ENCODE measurements at regions not wholly inside any gene's neighbourhood (a gene's known extent, or its start where the extent isn't known, plus 50 kb on each side); places are given as distances from the start of the nearest gene placed in this dataset.

- peak; percentile 55 for ATAC-seq
Measured at GRCh38 chr11:42524534-42525227, 787.1 kb upstream of the API5 start.

DNA sequence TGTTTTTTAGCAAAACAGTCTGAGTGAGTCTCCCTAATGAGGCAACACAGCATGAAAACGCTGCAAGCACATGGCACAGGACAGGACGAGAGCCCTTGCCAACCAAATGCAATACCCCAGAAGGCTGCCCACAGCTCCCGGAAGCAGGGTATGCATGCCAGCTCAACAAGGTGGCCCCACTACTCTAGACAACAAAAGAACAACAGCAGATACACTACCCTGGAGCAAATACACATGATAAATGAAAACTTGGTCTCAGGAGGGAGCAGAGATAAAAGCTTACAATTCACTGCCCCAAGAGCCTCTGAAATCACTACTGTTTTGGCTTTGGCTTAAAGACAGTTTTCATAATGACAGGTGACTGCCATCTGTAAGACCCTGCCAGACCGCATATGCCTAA lies 785.4 kb upstream of the API5 start:
- ATAC-seq = no peak

DNA sequence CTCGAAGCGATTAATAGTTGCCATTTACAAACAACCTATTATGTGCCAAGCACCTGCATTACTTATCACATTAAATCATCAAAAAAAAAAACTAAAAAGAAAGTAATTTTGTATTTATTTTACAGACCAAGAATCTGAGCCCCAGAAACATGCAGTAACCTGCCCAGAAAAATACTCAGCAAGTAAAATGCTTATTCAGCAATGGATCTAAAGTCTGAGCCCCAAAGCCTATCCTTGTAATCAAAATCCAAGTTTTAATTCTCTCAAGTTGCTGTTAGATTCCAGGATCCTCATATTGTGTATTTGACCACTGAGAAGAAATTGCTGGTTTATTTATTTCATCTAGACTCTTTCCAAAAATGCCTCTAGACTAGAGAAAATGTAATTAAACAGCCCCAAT lies 783.3 kb upstream of the API5 start:
- no peak for ATAC-seq

- no peak for ATAC-seq
Measured at GRCh38 chr11:42528911-42529310, 782.9 kb upstream of the API5 start.

- no peak for ATAC-seq
Measured at GRCh38 chr11:42536611-42537360, 775.0 kb upstream of the API5 start.

DNA sequence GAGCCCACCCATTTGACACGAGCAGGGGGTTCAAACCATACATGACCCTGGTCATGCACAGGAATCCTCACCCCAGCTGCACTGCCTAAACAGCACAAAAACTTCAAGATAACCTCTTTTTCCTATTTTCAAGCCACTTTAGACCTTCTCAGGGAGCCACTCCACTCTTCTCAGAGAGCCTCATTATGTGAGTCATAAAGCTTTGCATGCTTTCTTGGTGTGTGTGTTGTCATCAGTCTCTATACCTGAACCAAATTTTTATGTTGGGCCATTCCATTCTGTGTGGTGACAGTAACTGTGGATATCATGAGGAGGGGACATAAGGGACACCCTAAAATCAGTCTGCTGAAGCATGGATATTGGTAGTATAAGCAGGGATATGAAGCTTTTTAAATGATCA lies 769.5 kb upstream of the API5 start:
- ATAC-seq = no peak

DNA sequence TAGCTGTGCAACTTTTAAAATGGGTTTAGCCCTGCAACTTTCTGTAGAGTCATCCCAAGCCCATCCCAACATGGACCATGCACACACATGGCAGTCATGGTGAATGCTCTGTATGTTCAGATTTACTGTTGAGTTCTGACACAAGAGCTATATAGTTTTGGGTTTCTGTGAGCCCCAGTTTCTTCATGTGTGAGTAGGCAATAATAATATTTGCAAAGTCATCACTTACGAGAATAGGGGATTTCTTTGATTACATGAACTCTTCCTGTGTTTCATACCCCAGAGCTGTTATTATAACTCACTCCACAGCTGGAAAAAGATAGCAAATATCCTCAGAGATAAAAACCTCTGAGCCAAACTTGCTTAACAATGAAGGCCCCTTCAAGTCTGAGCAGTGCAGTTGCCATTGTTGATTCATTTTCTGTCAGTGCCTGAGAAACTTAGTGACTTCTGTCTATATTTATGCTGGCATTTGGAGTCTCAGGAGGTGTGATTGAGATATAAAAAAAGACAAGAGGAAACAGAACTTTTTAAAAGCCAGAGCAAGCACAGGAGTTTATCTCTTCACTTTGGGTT lies 767.9 kb upstream of the API5 start:
- no peak for ATAC-seq

DNA sequence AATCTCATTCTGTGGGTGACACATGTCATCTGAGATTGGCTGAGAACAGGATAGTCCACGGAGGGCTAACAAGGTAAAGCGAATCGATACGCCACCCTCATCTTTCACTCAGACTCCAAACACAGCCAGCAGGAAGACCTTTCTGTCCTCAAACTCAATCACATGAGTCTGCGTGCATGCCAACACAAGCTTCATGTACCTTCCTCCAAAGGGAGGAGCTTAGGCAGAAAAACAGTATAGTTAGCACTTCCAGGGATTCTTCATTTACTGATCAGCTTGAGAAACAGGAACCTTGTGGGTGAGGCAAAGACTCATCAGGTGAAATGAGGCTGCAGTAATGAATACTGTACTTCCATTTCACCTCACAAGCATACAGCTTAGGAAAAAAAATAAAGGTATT lies 767.1 kb upstream of the API5 start:
- no peak for ATAC-seq

DNA sequence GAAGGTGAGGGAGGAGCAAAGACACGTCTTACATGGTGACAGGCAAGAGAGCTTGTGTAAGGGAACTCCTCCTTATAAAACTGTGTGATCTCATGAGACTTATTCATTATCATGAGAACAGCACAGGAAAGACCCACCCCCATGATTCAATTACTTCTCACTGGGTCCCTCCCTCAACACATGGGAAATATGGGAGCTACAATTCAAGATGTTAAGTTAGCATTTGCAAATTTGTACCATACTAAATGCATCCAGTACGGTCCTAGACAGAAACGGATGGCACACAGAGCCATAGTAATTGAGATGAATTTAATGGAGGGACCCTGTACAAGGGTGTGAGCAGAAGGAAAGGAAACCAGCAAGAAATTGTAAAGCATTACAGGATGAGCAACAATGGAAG lies 765.8 kb upstream of the API5 start:
- ATAC-seq = no peak

DNA sequence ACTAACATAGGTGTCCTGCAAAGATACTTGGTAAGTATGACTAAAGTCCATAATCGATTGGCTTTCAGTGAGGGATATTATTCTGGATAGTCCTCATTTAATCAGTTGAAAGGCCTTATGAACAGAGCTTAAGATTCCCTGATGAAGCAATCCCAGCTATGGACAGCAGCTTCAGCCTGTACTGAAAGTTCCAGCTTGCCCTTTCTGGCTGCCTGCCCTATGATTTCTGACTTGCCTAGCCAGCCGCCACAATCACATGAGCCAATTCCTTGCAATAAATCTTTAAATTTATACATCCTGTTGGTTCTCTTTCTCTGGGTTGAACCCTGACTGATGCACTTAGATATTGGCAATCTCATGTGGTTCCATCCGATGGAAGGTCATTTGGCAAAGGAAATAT lies 759.0 kb upstream of the API5 start:
- ATAC-seq = no peak

DNA sequence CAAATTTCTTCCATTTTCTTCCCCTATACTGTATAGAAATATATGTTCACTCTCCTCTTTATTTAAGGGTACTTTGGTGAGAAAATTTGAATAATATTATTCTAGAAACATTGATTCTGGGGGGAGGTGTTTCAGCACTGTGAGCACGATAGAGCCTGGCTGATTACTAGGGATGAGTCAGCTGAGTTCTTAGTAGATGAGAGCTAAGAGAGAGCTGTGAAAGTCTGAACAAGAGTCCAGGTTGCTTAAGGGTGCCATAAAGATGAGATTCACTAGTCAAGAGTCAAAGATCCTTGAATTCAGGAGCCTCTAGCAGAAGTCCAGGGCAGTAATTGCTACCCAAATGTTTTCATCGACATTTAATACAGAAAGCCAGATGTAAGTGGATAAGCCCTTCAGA lies 756.6 kb upstream of the API5 start:
- ATAC-seq = no peak

DNA sequence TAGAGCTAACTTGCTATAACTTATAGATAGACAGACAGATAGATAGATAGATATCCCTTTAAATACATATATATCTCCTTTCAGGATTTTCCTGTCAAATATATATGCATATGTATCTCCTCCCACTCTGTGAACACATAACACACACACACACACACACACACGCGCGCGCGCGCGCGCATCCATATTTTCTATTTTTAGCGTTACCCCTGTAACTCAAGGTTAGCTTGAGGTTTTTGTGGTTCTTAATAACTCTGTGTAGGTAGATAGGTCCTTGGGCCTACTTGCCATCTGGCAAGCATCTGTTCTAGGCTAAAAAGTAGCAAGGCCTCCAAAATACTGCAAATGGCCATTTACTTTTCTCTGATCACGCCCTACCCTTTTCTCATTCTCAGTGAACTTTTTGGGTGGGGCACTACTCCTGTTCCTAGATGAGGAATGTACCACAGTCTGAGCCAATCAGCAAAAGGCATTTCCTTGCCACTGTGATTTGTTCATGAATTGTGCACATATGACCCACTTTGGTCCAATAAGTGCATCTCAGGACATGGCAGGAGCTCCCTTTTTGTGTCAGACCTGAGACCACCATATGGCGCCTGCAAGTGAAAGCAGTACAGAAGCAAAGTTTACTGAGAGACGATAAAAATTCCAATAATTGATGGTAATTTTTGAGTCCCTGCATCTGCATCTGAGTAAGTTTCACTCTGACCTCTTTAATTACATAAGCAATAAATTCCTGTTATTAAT lies 740.5 kb upstream of the API5 start:
- no peak for ATAC-seq

DNA sequence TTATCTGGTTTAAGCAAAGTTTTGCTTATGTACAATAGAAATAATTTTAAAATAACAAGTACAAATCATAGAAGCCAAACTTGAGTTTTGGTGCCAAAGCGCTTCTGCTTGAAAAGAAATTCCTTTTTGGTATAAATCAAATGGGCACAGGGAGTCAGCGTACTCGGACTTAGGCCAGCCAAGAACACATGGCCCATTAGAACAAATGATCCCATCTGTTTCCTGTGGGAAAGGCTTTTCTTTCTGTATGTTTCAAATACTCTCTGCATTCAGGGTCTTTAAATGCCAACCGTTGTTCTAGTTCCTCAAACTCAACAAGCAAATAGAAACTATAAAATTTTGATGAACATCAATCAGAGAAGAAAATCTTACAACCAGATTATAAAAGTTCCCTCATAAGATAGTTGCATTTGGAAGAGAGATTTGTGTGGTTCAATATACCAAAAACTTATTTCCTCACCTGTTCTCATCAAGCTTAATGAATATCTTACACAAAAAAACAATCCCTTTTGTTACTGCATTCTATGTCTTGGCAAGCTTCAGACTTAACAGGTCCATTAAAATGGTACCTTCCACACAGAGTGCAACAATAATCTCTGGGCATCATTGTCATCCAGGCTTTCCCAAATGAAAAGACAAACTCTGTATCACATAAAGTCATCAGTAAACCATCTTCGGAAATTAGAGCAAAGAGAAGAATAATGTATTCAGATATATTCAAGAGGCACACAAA lies 739.8 kb upstream of the API5 start:
- no peak for ATAC-seq

DNA sequence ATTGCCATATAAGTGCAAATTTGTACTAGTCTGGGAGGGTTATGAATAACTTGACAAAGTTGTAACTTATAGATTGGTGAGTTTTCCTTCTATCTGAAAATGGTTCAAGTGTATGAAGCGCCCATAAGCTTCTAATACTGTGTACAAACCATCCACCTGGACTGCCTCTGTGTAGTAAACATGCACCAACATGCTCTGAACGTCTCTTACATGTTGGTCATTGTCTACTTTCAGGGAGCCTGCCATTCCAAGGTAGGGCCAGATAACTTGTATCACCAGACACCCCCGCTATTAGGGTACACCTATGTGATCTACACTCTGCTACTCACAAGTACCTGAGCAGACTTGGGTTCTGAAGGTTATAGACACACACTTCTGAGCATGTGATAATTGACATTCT lies 735.5 kb upstream of the API5 start:
- ATAC-seq = no peak

- no peak for ATAC-seq
Measured at GRCh38 chr11:42589286-42589685, 722.5 kb upstream of the API5 start.

DNA sequence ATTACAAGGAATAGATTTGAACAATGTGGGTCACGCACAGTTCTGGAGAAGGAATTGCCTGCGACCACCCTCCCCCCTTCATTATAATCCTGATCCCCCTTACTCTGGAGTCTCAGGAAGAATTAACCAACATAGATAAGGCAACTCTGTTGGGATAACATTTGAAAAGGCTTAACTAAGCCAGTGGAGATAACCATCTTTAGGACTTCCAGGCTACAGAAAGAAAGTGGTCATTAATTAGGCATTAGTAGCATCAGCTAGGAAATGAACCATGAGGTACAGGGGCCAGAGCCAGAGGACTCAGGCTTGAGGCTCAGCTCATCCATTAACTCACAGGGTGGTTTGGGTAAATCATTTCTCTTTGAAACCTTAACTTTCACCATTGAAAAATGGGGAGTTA lies 720.0 kb upstream of the API5 start:
- ATAC-seq = no peak

DNA sequence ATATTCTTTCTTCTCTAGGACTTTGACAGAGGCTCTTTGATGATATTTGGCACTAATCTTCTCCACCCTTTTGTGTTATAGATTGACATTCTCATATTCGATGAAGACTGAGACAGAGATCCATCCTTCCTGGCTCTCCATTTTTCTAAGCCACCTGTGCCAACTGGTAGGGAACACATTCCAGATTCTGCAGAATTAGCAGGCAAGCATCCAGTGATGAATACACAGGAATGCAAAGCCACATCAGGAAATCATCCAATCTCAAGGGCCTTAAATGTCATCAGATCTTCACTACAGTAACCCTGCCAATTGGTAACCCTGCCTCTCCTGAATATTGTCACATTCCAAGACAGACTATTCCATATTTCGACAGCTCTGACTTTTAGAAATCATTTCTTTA lies 718.4 kb upstream of the API5 start:
- ATAC-seq = no peak

DNA sequence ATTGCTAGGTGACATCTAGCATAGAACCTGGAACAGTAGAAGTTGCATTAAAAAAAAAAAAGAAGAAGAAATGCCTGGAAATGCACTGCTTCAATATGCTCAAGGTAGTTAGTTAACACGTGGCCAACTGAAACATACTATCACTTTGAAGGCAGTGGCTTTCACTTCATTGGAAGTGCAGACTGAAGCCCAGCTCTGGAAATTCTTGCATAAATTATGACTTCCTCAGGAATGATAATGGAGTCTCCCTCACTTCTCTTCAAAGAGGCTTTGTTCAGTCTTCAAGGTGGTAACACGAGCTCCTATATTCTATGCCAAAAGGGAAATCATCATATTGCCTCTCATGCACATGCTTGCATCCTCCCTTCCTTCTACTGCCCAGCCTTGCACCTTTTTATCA lies 715.9 kb upstream of the API5 start:
- no peak for ATAC-seq

DNA sequence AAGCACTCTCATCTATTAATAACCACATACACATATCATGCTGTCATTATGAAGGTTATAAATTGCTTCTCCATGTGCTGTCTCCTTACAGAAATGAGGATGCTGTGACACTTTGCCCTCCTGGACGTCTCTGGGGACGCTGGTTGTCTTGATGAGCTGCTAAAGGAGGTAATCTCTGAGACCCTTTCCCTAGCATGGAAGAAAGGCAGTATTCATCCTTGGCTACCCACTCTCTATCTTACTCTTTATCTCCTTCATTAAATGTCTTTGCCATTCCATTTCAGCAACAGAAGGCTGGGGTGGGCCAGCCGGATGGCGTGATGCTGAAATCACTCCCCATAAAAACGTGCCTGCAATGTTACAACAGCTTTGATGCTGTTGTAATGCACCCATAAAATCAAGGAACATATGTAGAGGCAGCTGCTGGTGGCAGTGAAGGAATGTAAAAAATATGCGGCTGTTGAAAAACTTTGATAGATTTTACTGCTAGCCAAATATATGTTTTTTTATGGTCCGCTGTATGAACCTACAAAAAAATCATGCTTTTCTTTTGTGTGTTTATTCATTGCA lies 715.1 kb upstream of the API5 start:
- no peak for ATAC-seq

DNA sequence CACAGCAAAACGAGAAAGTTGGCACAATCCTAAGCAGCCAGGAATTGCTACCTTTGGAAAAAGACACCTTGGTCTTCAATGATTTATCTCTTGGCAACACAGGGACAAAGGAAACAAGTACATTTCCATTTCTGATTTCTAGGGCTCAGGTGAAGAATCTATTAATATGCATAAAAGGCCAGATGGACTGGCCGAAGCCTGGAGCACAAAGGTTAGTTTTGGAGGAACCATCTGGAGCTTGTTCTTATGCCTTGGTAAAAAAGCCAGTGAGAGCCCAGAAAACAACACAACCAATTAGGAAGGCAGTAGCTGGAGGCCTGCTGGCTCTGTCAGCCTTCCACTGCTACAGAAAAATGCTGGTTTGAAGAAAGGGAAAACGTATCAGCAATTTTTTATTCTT lies 713.5 kb upstream of the API5 start:
- ATAC-seq = no peak

DNA sequence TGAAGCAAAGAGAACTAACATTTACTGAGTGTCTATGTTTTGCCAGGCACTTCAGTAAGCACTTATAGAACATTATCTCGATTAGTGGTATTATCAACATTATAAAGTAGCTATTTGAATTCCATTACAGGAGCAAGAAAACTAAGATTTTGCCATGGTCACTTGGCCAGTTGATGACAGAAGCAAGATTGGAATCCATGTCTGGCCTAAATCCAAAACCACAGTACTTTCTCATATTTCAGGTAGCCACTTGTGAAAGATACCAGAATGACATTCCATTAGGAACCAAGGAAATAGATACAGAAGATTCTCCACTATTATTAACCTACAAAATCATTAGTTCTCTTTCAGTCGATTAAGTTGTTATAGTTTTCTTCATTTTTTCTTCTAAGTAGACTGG lies 691.0 kb upstream of the API5 start:
- no peak for ATAC-seq

All from esophagus mucosa (tissue), 1 donor.